ENCODE measurements at regions not wholly inside any gene's neighbourhood (a gene's known extent, or its start where the extent isn't known, plus 50 kb on each side); places are given as distances from the start of the nearest gene placed in this dataset.

GRCh38 chr5:174901336-174901735 is 177.0 kb downstream of the MSX2 start:
- no peak for DNase-seq
- intact Hi-C loops (cut with DNase I; ENCODE audit: low total_unique reads), result no loop called here
- TF ChIP-seq CTCF (IDR thresholded peaks at IDR 0.05 in 8 of 11, conservative IDR thresholded peaks at IDR 0.05 in 3 of 11) (no peak), POLR2A (IDR thresholded peaks at IDR 0.05) (no peak), POLR2AphosphoS5 (IDR thresholded peaks at IDR 0.05) (no peak)
- Histone ChIP-seq H3K4me1 (no peaks in the 10 kb centered on the region), H3K27me3 (replicated peaks in 1 of 7) (peaks cover 0 to 14% (median 0%) of the 10 kb centered on the region in 7 donors), H3K36me3 (no peaks in the 10 kb centered on the region), H3K9me3 (peaks cover 0 to 9% (median 0%) of the 10 kb centered on the region in 8 donors), H3K27ac (no peak overlapping the region), H3K4me3 (no peak overlapping the region)
- 78 to 98% (median 95%) methylated on average over 6 to 19 of the region's 19 CpGs for WGBS, 5 donors

- intact Hi-C loops (cut with DNase I; ENCODE audit: low total_unique reads), result no loop called here
- TF ChIP-seq POLR2A (IDR thresholded peaks at IDR 0.05) (no peak), CTCF (IDR thresholded peaks at IDR 0.05 in 8 of 11, conservative IDR thresholded peaks at IDR 0.05 in 3 of 11) (no peak), POLR2AphosphoS5 (IDR thresholded peaks at IDR 0.05) (no peak)
- Histone ChIP-seq H3K4me1 (no peaks in the 10 kb centered on the region), H3K4me3 (no peak overlapping the region), H3K27me3 (replicated peaks in 1 of 7) (peaks cover 0 to 14% (median 0%) of the 10 kb centered on the region in 7 donors), H3K9me3 (peaks cover 0 to under 1% (median 0%) of the 10 kb centered on the region in 8 donors), H3K27ac (peak overlapping the region in 1 of 8 donors; percentile 21), H3K36me3 (no peaks in the 10 kb centered on the region)
- no peak for DNase-seq
- 39 to 47% (median 42%) methylated on average over 7 of the region's 7 CpGs for WGBS, 5 donors
These were observed 176.0 kb downstream of the MSX2 start for GRCh38 chr5:174900240-174900865.

GRCh38 chr5:174897281-174897950 is 173.0 kb downstream of the MSX2 start:
- no peak overlapping the region for H3K27ac ChIP-seq
- no peaks in the 10 kb centered on the region for H3K27me3 ChIP-seq (replicated peaks in 1 of 7)
- H3K36me3 ChIP-seq, result no peaks in the 10 kb centered on the region
- peaks cover 0 to under 1% (median 0%) of the 10 kb centered on the region in 8 donors for H3K9me3 ChIP-seq
- TF ChIP-seq CTCF (IDR thresholded peaks at IDR 0.05 in 8 of 11, conservative IDR thresholded peaks at IDR 0.05 in 3 of 11) (no peak), POLR2AphosphoS5 (IDR thresholded peaks at IDR 0.05) (no peak), POLR2A (IDR thresholded peaks at IDR 0.05) (no peak)
- intact Hi-C loops (cut with DNase I; ENCODE audit: low total_unique reads), result no loop called here
- 76 to 96% (median 87%) methylated on average over 4 of the region's 4 CpGs for WGBS, 5 donors
- H3K4me3 ChIP-seq, result no peak overlapping the region
- no peaks in the 10 kb centered on the region for H3K4me1 ChIP-seq
- DNase-seq, result no peak

- H3K4me1 ChIP-seq, result no peaks in the 10 kb centered on the region
- H3K36me3 ChIP-seq, result no peaks in the 10 kb centered on the region
- H3K27ac ChIP-seq, result no peak overlapping the region
- intact Hi-C loops (cut with DNase I; ENCODE audit: low total_unique reads), result no loop called here
- WGBS, 5 donors, result 79 to 93% (median 85%) methylated on average over 4 of the region's 4 CpGs
- TF ChIP-seq POLR2AphosphoS5 (IDR thresholded peaks at IDR 0.05), result no peak
- no peak for TF ChIP-seq POLR2A (IDR thresholded peaks at IDR 0.05)
- no peak for TF ChIP-seq CTCF (IDR thresholded peaks at IDR 0.05 in 8 of 11, conservative IDR thresholded peaks at IDR 0.05 in 3 of 11)
- no peaks in the 10 kb centered on the region for H3K27me3 ChIP-seq (replicated peaks in 1 of 7)
- H3K9me3 ChIP-seq, result peaks cover 0 to 8% (median 2%) of the 10 kb centered on the region in 8 donors
- no peak for DNase-seq
- no peak overlapping the region for H3K4me3 ChIP-seq
These were observed 171.0 kb downstream of the MSX2 start for GRCh38 chr5:174895360-174895759.

All from spleen (tissue), 11 donors.